ENCODE measurements at regions not wholly inside any gene's neighbourhood (a gene's known extent, or its start where the extent isn't known, plus 50 kb on each side); places are given as distances from the start of the nearest gene placed in this dataset.

GRCh38 chr3:30465454-30465853, 140.9 kb upstream of the TGFBR2 start:
- TF ChIP-seq PKNOX1 (IDR thresholded peaks at IDR 0.05) = no peak
- TF ChIP-seq SP1 (IDR thresholded peaks at IDR 0.05) = no peak
- no peak for TF ChIP-seq FOXA1 (IDR thresholded peaks at IDR 0.05)
- TF ChIP-seq SUZ12 (IDR thresholded peaks at IDR 0.05) = no peak
- no peak for TF ChIP-seq BHLHE40 (IDR thresholded peaks at IDR 0.05; ENCODE audit: borderline replicate concordance)
- no peak for TF ChIP-seq TARDBP (IDR thresholded peaks at IDR 0.05)

Data from HEK293T (cell line).